RKO (cell line): ENCODE measurements at regions not wholly inside any gene's neighbourhood (a gene's known extent, or its start where the extent isn't known, plus 50 kb on each side); places are given as distances from the start of the nearest gene placed in this dataset.

Experiments used
- DNase-seq: peaks from one replicate; pipeline ENCODE4 v3.0.0-alpha.2; 2016; ENCODE audit warnings: low spot score

- DNase-seq, result no peak
Observed at GRCh38 chr17:77501751-77502625, 361.2 kb downstream of the SEC14L1 start.

- no peak for DNase-seq
Observed at GRCh38 chr17:77502626-77503292, 362.0 kb downstream of the SEC14L1 start.

GRCh38 chr17:77503293-77503655, 362.5 kb downstream of the SEC14L1 start:
- DNase-seq, result no peak

GRCh38 chr17:77503916-77504651, 363.3 kb downstream of the SEC14L1 start:
- no peak for DNase-seq

GRCh38 chr17:77504652-77505155, 363.9 kb downstream of the SEC14L1 start:
- no peak for DNase-seq

- DNase-seq, result no peak
Observed at GRCh38 chr17:77505181-77505639, 364.4 kb downstream of the SEC14L1 start.

- no peak for DNase-seq
Observed at GRCh38 chr17:77506371-77506991, 365.7 kb downstream of the SEC14L1 start.

GRCh38 chr17:77507111-77507885, 366.5 kb downstream of the SEC14L1 start:
- no peak for DNase-seq

GRCh38 chr17:77508047-77508715, 367.4 kb downstream of the SEC14L1 start:
- DNase-seq, result no peak

- no peak for DNase-seq
Observed at GRCh38 chr17:77509089-77509488, 368.3 kb downstream of the SEC14L1 start.

GRCh38 chr17:77509599-77509998, 368.8 kb downstream of the SEC14L1 start:
- DNase-seq, result no peak

GRCh38 chr17:77510133-77510796, 369.5 kb downstream of the SEC14L1 start:
- DNase-seq, result no peak

GRCh38 chr17:77511514-77512061, 370.8 kb downstream of the SEC14L1 start:
- DNase-seq, result no peak

GRCh38 chr17:77512062-77512946, 371.5 kb downstream of the SEC14L1 start:
- no peak for DNase-seq

- no peak for DNase-seq
Observed at GRCh38 chr17:77513045-77513444, 372.3 kb downstream of the SEC14L1 start.

GRCh38 chr17:77515227-77515626, 374.5 kb downstream of the SEC14L1 start:
- no peak for DNase-seq

- DNase-seq, result peak; percentile 69
Observed at GRCh38 chr17:77516902-77517301, 376.1 kb downstream of the SEC14L1 start.

GRCh38 chr17:77521076-77521475, 380.3 kb downstream of the SEC14L1 start:
- DNase-seq, result no peak

- DNase-seq, result no peak
Observed at GRCh38 chr17:77523540-77523939, 382.8 kb downstream of the SEC14L1 start.
